ENCODE measurements at regions not wholly inside any gene's neighbourhood (a gene's known extent, or its start where the extent isn't known, plus 50 kb on each side); places are given as distances from the start of the nearest gene placed in this dataset.

DNA sequence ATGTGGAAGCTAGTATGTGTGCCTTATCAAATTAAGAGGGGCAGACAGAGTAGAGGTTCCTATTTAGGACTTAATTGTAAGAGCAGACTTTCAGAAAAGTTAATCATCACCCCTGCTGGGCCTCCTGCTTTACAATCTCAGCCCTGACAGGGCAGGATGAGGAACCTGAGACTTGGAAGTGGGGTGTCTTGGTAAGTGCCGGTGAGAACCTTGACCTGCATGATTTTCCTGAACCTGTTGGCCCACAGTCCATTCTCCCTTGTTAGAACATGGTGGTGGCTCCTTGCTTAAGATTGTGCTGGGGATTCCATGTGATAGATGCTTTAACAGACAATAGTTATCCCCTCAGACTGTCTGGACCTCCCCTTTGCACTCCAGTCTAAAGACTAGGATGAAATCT, 141.7 kb upstream of the TMEM72 start:
- no peak for DNase-seq (ENCODE audit: extremely low read depth, low read depth, low spot score)

DNA sequence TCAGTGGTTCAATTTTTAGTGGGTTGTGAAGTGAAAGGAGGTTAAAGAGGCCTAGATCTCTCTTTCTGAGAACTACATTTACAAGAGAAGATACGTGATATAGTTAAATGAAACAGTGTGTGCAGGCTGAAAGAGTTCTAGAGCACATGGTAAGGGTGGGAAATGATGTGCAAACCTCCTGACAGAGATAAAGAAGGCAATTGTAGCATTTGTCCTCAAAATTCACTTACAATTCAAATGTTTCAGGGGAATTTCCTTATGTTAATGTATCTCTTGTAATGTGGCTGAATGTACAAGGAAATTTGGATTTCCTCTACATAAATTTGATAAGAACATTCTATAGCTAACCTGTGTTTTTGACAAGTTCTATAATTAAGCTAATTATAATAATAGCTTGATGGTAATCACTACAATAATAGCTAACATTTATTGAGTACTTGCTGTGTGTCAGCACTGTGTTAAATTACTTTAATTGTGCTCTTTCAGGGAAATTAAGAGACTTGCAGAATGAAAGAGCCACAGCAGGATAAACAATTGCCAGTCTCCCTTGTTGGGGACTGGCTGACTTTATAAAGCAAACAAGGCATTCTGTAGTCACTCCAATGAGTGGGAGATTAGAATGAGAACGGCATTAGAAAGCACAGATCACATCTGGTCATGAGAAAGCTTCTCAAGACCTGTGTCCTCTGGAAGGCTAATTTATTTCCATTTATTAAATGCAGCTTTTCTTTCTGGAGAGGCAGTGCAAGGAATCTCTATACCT, 139.7 kb upstream of the TMEM72 start:
- DNase-seq (ENCODE audit: extremely low read depth, low read depth, low spot score) = no peak

DNA sequence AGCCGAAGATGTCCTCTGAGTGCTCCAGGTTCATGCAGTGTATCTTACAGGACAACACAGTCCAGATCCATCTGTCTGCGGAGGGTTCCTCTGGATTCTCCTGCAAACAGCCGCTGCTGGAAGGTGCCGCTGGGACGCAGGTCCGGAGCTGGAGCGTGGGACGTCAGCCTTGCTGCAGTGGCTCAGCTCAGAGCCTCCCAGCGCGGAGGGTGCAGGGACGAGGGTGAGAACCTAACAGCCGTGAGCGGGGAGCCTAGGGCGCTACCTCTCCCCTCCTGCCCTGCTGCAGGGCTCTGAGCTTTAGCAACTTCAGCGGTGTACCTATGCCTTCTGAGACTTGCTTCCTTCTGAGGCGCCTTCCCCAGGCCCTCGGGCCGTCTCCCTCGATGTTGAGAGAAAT, 137.6 kb upstream of the TMEM72 start:
- DNase-seq (ENCODE audit: extremely low read depth, low read depth, low spot score) = no peak

DNA sequence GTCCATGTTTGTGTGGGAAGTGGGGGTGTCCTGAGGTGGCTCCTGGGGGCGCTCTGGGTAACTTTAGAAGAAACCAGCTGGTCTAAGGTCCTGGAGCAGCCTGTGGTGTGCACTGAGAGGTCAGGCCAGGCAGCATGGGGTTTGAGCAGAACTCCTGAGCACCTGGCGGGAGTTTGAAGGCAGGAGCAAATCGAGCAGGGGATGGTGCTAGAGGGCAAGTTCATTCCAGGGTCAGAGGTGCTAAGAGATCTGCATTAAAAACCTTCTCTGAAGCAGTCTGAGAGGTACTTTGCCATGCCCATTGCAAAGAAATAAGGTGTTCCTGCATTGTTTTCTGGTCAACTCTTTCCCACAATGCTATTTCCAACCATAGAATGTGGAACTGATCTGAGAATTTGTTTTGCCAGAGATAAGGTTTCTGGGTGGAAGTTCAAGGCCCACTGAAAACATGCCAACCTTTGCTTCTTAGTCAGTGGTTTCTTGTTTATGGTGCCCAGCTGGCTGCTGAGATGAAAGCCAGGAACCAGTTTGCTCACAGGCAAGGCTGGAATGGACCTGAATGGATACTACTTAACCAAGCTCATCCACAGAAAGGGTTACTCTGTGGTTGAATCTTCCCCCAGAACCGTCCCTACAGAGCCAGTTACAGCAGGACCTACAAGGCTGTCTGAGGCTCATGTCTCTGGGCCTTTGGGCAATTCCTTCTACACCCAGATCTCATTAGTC, 136.3 kb upstream of the TMEM72 start:
- no peak for DNase-seq (ENCODE audit: extremely low read depth, low read depth, low spot score)

DNA sequence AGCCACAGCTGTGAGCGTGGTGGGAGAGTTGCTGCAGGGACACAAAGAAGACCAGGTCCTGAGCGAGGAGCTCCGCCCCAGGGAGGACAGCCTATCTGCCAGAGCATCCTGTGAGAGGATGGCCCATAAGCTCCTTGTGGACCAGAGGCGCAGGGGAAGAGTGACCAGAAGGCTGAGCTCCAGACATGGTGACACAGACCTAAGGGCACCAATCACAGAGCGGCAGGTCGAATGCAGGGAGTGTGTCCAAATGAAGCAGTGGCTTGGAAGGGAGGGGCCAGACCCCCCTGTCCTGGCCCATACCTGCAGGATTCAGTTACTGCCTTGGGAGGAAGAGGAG, 135.8 kb upstream of the TMEM72 start:
- no peak for DNase-seq (ENCODE audit: extremely low read depth, low read depth, low spot score)

DNA sequence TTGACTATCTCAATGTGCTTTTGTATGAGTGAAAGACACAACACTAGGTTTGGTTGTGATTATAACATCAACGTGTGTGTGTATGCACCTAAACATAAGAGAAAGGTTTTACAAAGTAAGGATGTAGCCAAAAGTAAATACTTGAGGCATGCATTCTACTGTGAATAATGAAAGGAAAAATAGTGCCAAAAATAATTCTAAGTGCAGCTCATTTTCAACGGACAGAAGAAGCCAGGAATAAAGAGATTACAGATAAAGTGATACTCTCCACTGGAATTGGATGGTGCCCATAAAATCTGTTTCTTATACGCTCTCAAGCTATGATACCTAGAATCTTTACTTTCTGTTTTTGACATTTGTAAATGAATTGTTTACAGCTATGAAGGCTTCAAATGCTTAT, 135.0 kb upstream of the TMEM72 start:
- no peak for DNase-seq (ENCODE audit: extremely low read depth, low read depth, low spot score)

DNA sequence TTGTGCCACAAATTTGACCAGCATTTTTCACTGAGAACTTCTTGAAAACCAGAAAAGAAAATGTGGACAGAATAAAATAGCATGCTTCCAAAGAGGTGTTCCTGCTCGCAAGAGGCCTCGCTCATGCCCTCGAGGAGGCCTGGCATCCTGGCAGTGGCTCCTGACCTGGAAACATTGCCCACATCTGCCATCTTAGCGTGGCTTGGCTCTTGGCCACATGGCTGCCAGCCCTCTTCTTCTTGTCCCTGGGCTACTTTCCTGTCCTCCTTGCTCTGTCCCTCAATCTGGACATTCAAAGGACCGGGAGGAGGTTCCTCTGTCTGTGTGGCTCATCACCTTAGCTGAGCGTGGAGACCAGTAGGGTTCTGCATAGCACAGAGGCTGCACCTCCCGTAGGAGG, 131.6 kb upstream of the TMEM72 start:
- no peak for DNase-seq (ENCODE audit: extremely low read depth, low read depth, low spot score)

DNA sequence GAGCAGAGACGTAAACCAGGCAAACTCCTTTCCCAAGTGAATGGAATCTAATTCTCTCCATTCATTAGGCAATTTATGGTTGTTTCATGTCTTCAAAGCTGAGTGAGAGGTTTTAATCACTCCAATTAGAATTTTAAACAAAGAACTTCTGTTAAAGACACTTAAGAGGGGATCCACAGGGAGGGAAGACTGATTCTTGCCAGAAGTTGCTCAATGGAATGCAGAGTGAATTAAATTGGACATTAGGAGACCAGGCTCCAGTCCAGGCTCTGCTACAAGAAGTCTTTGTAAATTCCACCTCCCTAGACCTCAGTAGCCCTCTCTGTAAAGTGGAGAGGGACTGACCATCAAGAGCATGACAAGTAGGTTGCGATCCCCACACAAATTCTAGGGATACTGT, 130.7 kb upstream of the TMEM72 start:
- no peak for DNase-seq (ENCODE audit: extremely low read depth, low read depth, low spot score)

DNA sequence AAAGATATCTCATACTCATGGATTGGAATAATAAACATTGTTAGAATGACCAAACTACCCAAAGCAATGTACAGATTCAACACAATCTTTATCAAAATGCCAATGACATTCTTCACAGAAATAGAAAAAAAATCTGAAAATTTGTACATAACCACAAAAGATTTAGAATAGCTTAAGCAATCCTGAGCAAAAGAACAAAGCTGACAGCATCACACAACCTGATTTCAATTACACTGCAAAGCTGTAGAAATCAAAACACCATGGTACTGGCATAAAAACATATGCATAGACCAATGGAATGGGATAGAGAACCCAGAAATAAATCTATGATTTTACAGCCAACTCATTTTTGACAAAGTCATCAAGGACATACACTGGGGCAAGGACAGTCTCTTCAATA, 130.0 kb upstream of the TMEM72 start:
- DNase-seq (ENCODE audit: extremely low read depth, low read depth, low spot score) = no peak

DNA sequence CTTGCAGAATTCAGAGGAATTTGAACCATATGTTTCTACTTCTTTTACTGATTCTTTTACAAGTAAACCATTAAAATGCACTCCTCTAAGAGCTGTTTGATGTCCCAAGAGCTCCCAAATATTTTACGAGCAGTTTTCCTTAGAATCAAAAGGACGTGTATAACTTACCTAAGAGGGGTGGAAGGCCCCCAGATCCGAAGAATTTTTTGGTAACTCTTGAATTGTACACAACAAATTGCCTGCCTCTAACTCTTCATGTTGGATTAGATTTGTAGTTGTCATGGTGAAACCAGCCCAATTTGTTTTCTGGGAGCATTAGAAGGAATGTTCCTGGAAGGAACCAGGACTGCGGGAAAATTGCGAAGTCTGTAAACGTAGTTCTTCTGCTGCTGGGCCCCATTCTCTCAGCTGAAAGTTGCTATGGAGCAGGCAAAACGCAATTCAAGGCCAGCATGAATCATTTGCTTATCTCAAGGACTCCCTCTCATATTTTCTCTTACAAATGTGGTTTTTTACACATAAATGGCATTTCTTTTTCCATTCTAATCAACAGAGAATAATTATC, 124.8 kb upstream of the TMEM72 start:
- DNase-seq (ENCODE audit: extremely low read depth, low read depth, low spot score) = no peak

DNA sequence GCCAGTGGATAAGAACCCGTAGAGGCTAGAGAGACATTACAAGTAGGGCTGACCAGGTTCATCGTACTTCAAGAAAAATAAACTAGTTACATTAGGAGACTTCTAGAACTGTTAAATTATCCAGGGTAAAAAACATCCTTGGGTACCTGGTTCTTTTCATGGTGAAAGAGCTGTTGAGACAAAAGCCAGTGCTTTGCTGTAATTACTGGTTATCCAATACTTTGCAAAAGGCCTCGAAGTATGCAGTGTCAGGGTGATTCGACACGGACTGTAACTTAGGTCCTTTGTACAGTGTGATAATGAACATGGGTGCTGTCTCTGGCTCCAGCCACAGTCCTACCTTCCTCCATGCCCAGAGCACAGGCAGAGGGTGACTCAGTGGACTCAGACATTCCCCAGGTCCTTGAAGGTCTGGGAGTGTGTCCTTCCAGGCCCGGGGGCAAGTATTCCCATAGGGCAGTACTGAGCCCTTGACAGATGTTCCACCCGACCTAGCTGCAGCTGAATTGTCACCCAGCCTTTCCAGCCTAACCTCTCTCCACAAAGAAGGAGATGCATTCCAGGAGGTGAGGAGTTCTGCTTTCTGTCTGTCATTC, 123.6 kb upstream of the TMEM72 start:
- no peak for DNase-seq (ENCODE audit: extremely low read depth, low read depth, low spot score)

DNA sequence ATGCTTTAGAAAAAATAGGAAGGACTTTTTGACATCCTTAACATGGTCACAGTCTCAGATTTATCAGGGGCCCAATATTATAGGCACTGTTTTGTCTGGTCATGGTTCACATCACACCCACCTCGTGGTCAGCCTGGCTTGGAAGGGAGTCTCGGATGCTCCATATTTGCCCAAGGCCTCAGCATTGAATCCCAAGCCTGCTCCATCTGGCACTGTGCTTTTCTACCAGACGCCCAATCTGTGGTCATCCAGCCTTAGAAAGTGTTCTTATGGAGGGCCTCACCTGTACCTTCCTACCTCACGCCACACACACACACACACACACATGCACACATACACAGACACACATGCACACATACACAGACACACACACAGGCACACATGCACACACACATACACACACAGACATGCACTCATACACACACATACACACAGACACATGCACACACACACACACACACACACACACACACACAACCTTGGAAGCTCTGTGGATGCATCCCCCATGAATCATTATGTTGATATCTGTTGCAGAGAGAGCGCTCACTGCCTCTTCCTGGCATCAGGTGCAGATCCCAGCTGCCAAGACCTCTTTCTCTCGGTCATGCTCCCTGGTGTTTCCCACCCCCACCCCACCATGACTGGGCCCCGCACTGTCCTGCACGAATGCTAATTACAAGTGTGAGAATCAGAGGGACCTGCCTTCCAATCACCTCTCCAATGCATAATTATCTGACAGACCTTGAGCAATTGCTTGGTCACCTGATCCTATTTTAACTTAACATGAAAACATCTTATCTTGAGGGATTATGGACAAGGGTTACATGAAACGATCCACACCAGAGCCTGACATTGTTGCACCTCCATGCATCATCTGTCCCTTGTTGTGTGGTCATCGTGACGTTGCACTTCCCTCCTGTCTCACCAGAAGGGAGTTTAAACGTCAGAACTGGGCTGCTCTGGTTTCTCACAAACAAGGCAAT, 122.7 kb upstream of the TMEM72 start:
- DNase-seq (ENCODE audit: extremely low read depth, low read depth, low spot score) = no peak

DNA sequence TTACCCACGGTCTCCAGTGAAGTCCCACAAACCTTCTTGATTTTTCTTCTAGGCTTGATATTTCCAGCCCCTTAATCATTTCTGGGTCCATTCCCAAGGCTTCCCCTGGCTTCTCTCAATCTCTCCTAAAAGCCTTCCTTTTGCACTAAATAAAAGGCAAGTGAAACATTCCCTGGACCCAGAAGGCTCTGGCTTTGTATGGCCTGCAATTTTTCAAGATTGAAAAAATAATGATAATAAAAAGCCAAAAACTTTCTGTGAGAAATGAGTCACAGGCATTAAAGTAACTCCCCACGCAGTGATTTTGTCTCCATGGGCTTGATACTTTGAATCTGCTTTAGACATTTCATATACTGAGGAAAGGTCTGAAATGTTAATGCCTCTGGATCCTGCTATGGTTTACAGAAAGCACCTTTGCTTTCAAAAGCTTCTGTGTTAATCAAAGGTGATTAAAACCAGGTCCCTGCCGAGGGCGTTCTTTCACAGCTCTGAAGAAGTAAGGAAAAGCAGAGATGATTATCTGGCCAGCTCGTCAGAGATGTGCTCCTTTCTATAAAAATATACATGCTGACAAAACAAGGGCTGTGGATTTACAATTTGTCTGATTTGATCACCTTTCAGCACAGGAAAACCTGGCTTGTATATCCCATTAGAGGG, 118.9 kb upstream of the TMEM72 start:
- DNase-seq (ENCODE audit: extremely low read depth, low read depth, low spot score) = no peak

DNA sequence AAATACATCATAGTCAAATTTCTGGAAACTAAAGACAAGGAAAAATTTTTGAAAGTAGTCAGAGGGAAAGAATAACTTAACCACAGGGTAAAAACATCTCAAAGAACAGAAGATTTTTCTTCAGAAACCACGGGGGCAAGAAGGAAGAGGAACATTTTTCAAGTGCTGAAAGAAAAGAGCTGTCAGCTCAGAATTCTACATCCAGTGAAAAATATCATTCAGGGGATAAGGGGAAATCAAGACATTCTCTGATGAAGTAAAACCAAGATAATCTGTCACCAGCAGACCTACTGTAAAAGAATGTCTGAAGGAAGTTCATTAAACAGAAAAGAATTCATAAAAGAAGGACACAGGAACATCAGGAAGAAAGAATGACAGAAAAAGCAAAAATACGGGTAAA, 111.2 kb upstream of the TMEM72 start:
- DNase-seq (ENCODE audit: extremely low read depth, low read depth, low spot score) = no peak

DNA sequence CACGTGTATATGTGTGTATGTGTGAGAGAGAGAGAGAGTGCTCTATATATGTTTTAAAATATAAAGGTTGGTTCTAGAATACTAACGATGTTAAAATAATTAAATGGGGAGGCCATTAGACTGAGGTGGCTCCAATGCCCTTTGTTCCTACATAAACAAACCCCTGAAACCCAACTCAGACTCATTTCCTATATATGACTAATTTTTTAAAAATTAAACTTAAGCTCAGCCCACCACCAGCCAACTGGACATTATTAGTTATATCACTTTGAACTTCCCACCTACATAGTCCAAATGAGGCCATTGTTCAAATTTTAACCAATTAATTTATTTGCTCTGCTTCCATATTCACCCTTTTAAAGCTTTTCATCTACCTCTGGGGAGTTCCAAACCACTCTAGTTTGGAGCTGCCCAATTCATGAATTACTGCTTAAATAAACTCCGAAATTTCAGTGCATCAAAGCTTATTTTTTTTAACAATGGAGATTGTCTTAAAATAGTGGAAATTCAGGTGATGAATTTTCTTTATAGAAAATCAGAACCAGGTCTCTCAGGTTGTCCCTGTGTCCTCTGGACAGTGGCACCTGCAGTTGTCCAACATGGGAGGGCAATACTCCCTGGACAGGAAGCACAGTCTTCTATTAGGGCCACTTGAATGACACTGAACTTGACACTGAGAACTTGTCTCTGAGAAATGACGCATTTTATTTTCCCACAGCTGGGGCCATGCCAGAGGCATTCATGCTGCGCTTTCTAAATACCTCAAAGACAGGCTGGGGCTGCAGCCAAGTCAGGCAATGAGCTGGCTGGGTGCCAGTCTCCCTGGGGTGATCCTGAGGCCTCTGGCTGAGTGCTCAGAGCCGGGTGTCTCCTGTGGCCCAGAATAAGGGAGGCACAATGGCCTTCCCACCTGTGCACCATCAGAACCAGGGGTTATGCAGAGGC, 109.5 kb upstream of the TMEM72 start:
- DNase-seq (ENCODE audit: extremely low read depth, low read depth, low spot score) = peak; percentile 85

DNA sequence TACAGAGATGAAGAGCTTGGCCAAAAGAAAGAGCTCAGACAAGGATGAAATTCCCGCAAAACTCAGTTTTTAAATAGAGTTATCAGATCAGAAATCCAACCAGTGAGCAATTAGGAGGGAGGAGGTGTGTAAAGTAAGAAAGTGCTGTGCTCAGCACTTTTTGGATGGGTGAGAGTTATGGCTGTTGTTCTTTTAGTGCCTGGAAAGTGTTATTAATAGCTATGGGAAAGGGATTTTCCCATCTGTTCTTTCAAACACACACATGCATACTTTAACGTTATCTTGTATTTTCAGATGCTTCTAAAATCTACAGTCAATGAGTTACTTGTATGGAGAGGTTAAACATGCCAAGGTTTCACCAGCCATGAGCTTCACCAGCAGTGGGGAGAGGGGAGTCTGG, 107.3 kb upstream of the TMEM72 start:
- DNase-seq (ENCODE audit: extremely low read depth, low read depth, low spot score) = no peak

DNA sequence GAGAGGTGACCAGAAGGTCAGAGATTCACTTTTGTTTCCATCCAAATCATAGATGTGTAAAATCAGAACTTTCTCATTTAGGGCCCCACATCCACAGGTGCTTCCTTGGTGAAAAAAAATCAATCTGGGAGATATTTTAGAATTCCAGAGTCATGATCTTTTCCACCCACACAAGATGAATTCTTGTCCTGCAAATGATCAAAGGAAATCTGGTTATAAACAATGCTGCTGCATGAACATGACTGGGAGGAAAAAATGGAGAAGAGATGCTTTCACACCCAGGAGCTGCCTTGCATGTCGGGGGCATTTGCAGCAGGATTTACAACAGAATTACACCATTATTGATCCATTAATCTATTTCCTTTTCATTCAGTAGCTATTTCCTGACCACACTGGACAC, 106.5 kb upstream of the TMEM72 start:
- no peak for DNase-seq (ENCODE audit: extremely low read depth, low read depth, low spot score)

DNA sequence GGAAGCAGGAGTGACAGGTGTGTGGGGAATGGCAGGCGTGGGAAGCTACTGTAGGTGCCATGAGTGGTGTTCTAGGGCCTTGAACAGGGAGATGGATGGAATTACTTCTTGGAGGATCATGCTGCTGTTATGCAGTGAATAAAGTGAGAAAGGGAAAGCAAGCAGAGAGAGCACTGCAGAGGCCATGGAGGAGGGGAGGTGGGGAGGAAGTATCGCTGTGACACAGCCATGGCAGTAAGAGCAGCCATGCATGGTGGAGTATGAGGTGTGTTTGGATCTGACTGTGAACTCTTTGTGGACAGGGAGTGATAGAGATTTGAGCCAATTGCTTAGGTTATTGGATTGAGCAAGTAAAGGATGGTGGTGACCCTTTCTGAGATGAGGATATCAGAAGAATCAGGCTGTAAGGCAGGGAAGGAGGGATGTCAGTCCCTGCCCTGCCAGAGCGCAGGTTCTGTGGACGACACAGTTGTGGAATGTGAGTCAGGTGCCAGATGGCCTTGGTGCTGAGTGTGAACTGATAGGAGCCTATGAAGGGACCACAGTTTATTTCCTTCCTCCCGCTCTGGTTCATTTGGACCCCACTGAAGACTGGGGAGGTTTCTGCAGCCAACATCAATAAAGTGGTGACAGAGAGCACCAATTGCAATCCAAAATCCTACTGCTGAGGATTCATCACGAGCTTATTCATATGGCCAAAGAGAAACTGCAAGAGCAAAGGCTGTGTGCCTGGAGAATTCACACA, 105.5 kb upstream of the TMEM72 start:
- DNase-seq (ENCODE audit: extremely low read depth, low read depth, low spot score) = no peak

Data from glomerular endothelial cell (primary cell).